Inferior parietal cortex (tissue), 1 donor: ENCODE measurements at regions not wholly inside any gene's neighbourhood (a gene's known extent, or its start where the extent isn't known, plus 50 kb on each side); places are given as distances from the start of the nearest gene placed in this dataset.
A peak's percentile ranks its signal among the peaks of the same experiment; 100 is the strongest.
"Not testable (repeated sequence)": the region's sequence is repeated elsewhere in the genome, so short reads cannot be mapped to it uniquely, and the experiment has no call there.

Source experiments
- DNase-seq: peaks from one replicate; pipeline ENCODE4 v3.0.0-alpha.2; 2016; ENCODE audit errors: extremely low spot score

DNA sequence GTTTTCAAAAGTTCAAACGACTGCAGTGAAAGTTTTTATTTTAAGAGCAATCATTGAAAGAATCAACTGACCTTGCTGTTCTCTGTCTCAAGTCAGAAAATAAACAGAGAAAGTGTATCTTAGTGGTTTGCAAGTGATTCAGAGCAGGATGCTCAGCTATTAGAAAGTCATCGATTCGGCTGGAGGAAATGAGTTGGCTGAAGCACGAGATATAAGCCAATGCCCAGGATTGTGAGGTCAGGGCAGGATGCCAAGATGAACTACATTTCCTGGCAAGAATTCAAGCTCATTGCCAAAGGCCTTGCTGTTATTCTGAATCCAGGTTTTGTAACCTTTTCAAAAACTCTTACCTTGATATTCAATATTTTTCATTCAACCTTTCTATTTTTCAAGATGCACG, 541.4 kb upstream of the BOD1L1 start:
- no peak for DNase-seq

DNA sequence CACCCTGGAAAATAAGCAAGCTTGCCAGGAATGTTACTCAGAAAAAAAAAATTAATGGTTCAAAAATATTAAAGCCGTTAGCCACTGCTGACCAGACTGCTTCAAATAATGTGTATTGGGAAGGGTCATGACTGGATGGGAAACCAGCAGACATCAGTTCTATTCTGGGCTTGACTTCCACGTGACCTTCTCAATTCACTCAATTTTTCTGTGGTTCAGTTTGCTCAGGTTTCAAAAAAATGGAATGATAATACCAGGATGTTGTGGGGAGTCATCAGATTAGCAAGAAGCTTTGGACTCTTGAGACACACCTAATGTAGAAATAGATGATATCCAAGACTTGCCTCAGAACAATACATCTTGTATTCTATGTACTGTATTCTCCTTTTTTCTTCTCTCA, 541.9 kb upstream of the BOD1L1 start:
- DNase-seq, result no peak

DNA sequence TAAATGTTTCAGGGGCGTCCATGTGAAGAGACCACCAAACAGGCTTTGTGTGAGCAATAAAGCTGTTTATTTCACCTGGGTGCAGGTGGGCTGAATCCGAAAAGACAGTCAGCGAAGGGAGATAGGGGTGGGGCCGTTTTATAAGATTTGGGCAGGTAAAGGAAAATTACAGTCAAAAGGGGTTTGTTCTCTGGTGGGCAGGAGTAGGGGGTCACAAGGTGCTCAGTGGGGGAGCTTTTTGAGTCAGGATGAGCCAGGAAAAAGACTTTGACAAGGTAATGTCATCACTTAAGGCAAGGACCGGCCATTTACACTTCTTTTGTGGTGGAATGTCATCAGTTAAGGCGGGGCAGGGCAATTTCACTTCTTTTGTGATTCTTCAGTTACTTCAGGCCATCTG, 542.4 kb upstream of the BOD1L1 start:
- not testable (repeated sequence) for DNase-seq

DNA sequence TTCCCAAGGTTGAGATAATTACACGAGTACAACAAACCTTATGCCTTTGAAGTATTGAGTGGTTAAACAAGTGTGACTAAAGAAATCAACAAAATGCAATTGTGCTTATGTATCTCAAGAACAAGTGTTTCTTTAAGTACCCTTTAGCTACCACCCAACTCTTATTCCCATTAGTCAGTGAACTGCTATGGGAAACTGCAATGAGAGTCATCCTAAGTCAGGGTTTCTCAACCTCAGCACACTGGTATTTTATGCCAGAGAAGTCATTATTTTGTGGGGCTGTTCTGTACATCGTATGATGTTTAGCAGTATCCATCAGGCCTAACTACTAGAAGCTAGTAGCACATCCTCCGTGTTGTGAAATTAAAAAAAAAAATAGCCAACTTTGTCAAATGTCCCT, 549.1 kb upstream of the BOD1L1 start:
- no peak for DNase-seq

DNA sequence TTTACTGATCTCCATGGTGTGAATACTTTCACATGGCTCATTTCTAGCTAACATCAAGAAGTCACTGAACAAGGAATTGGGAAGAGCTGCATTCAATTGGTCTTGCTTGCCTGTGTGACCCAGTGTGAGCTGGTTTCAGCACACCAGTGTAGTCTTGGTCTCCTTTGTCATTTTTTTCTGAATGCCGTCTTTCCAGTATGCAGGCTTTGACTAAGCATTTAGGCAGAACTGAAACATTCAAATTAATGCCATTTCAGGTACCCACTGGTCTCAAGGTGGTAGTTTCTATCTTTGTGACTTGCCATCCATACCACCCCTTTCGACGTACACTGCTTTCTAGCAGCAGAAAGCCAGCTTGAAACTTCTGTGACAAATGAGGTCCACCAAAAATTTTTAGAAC, 550.5 kb upstream of the BOD1L1 start:
- DNase-seq, result no peak

DNA sequence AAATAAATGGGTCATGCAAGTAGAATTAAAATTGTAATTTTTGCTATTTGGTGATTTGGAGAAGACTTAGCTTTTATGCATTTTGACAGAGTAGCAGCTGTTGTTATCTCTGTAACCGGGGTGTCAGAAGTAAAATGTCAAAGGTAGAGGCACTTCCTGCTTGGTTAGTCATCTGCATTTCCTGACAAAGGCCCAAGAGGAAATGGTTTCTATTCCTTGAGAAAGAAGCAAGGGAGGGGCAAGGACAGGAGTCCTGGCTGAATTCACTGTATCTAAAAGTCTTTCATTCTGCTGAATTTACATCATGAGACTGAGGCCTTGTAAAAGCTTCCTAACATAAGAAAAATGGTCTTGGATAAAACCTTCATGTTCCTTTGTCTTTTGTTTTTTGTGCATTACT, 550.9 kb upstream of the BOD1L1 start:
- DNase-seq, result no peak

DNA sequence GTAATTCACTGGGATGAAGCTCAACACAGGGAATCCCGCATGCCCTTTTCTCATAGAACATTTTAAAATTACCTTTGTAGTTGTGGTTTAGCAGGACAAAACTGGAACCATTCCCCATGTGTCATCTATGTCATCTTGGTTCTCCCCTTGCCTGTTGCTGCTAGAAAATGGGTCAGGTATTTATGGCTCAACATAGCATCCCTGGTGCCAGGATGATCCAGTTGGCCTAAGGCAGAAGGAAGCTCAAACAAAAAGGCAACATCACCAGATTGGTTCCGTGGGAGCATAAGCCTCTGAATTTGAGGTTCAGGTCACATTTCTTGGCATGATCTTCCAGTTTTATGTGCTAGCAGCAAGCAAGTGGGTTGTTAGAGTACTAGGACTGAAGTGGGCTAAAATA, 552.6 kb upstream of the BOD1L1 start:
- DNase-seq, result no peak

DNA sequence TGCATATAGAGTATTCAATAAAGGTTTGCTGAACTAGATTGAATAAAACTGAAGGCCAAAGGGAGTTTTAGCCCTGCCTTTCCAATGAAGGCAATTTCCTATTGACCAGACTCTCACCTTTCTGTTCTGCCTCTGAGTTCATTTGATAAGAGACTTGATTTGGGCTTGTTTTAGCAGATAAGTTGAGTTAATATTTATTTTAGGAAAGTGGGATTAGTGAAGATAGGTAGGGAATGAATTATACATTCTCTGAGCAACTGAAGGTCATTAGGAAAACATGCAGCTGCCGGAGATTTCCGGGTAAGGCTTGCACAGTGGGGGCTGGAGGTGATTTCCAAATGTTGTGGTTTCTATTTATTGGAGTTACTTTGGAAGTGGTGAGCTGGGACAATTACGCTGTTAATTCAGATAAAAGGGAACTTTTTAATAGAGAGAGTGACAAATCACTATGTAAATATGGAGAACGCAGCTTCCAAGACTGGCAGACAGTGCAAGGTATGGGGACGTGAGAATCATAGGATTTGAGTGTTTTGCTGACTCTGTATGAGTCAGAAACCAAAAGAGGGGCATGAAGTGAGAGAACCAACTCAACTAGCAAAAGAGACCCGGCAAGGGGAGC, 553.6 kb upstream of the BOD1L1 start:
- no peak for DNase-seq

DNA sequence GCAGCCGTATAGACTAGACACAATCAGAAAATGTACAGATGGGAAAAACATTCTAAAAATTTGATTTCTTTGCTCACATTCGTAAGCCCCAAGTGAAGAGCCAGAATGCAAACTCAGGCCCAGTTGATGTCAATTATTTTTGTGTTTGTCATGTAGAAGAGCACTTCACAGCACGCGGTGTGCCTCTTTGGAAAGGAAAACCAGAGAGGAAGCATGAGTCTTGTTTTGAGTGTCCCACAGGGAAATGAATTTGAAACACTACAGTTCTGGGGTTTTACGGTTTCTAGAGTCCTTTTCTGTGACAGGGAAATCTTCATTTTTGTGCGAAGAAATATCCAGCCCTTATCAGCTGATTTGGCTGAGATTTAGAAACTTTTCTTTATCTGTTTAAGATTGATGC, 554.6 kb upstream of the BOD1L1 start:
- DNase-seq, result no peak

DNA sequence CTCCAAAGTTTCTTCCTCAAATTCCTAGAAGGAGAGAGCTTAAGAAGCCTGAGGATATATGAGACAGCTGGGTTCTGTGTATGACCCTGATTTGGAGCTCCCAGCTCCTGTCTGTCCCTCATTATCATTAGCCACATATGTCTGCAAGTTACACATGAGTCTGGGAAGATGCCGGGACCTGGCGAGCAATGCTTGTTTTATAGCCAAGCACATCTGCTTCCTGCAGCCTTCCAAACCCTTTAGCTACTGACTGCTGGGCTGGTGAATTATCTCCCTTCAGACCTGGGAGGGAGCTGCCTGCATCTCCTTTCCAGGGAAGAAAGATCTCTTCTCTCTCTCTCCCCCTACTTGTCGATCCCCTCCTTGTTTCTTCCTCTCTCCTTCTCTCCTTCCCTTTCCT, 556.7 kb upstream of the BOD1L1 start:
- no peak for DNase-seq

DNA sequence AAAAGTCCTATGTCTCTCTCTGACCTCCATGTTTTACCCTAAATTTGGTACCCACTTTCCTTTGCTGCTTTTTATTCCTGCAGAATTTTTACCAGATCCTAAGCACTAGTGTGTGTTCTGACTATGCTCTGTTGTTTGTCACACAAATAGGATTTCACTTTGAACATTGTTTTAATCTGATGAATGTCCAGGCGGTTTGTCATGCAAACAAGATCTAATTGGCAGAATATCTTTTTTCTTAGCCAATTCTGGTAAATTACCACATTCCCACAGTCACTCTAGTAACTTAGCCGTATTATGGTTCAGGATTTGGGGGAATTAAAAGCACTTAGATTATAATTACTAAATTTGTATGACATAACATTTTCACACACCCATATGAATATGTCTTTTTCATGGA, 557.2 kb upstream of the BOD1L1 start:
- no peak for DNase-seq

DNA sequence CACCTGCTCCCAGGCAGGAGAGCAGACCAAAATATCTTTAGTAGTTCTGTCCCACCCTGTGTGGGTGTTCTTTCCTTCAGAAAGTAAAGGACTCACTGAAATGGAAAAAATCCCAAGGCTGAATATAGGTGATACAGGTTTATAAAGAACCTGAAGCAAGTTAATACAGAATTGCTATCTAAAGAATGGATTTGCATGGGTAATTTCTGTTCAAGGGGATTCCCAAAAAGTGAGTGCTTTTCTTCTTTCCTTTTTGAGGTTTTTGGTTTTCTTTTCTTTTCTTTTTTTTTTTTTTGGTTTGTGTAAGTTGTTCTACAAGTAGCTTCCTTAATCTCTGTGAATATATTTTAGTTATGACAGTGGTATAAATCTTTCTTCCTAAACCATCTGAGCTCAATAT, 560.7 kb upstream of the BOD1L1 start:
- DNase-seq, result no peak

DNA sequence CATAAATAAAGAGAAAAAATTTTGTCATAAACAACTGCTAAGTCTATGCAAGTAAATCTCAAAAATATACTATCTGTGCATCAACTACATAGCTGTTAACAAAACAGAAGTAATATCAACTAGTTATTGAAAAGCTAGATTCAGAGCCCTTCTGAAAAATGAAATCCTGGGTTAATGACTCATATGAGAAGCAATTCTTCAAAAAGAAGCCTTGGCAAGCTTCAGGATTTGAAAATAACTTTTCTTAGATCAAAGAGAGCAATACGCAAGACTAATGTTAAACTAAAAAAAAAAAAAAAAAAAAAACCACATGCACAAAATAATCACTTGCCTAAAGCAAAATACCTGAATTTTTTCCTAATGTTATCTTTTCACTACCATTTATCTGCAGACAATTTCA, 566.1 kb upstream of the BOD1L1 start:
- DNase-seq, result no peak

DNA sequence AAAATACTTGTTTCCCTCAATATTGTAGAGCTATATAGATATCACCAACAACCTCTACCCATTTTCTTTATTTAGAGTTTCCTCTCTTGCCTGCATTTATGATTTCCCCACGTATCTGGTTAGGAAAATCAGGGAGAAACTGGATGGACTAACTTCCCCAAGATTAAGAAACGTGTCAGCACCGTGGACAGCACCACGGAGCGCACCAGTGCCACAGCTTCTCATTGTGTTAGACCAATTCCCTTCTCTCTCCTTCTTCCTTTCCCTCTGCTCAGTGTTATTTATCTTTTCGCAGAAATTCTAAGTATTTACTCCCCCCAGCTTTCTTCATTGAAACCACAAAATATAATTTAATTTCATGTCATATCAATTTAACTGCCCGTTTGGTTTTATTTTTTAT, 568.6 kb upstream of the BOD1L1 start:
- DNase-seq, result no peak

DNA sequence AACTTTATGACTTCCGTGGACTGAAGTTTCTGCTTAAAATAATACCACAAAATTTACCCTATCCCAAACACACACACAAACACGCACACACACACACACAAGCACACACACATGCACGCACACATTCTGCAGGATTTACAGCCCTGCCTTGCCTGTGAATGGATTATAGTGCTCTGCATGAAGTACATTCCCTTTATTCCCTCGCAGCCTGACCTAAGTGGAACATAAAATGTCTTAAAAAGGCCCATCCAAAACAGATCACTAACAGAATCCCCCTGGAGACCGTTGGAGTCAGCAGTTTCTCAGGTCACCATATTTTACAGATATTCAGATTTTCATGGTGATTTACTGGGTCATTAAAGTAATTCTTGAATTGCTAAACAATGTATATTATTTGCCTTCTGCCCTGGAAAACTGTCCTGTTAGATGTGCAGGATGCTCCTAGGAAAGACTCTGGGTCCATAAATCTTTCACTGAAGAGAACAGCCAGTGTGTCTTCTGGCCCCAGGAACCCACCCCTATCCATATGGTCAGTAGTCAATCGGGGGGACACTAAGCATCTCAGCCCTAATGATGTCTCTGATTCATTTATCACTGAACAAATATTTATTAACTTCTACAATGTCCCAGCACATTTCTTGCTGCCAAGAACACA, 587.7 kb upstream of the BOD1L1 start:
- no peak for DNase-seq

DNA sequence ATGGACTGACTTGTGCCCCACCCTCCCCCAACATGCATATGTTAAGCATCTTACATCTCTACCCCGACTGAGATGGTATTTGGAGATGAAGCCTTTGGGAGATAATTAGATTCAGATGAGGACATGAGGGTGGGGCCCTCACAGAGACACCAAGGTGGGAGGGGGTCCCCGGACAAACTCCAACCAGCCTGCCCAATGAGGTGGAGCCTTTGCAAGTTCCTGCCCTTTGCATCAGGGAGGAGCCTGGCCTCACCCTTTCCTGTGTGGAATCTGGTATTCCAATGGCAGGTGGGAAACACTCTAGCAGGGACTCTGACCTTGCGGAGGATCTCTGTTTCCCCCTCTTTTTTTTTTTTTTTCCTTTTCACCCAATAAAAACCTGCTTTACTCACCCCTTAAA, 589.9 kb upstream of the BOD1L1 start:
- no peak for DNase-seq

DNA sequence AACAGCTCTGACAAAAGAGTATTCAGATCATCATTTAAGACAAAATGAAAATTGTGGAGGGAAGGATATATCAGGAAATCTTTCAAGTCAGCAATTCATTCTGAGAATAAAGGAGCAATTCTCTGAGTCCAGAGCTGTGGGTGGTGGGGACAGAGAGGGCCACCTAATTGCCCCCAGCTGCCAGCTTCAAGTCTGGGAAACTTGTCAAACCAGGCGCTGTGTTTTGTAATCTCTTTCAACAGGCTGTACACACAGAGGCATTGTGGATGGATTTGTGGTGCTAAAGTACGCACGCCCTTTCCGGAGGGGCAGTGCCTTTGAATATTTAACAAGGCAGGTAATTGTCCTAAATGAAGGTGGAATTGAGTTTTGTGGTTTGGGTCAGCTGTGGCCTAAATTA, 591.1 kb upstream of the BOD1L1 start:
- peak; percentile 74 for DNase-seq

DNA sequence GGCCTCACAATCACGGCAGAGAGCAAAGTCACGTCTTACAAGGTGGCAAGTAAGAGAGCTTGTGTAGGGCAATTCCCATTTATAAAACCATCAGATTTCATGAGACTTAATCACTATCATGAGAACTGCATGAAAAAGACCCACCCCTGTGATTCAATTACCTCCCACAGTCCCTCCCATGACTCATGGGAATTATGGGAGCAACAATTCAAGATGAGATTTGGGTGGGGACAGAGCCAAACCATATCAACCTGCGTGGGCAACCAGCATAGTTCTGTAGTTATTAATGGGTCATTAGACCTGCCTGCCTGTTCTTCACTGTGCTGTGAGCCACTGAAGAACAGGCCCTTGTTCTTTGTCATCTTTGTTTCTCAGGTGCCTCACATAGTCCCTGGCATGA, 593.7 kb upstream of the BOD1L1 start:
- no peak for DNase-seq

DNA sequence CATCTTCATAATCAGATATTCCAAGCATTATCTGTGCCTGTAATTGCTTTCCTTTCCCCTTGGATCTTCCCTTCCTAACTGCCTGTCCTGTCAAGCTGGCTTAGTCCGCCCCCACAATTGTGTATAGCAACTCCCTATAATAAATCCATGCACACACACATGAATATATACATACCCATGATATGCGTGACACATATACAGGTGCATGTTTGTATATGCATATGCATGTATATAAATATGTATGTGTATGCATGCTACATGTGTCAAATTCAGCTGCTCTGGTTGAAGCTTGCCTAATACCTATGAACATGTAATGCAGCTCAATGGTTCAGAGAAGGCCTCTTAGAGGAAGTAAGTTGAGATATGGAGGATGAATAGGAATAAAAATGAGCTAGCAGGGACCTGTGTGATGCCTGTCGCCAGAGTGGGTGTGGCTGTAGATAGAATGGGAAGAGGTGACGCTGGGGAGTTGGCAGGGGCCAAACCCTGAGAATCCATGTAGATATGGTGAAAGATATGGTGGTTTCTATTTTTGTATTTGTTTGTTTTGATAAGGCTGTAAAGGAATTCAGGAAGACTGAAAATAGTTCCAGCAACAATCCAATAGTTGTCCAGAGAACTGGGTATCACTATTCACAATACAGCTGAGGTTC, 595.0 kb upstream of the BOD1L1 start:
- DNase-seq, result no peak

DNA sequence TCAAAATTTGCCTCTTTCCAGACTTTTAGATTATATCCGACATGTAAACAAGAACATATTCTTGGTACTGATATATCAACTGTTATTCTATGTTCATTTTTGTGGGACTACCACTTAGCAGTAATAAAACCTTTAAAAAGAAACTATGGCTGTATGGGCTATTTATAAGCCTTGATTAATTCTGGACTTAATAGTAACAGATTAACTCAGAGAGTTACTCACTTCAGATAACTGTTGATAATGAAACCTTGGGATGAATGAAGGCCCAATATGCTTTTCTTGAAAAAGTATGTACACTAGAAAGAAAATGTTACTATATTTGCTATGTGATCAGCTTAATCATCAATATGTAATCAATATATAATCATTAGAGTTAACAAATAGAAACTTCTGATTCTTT, 595.9 kb upstream of the BOD1L1 start:
- no peak for DNase-seq

DNA sequence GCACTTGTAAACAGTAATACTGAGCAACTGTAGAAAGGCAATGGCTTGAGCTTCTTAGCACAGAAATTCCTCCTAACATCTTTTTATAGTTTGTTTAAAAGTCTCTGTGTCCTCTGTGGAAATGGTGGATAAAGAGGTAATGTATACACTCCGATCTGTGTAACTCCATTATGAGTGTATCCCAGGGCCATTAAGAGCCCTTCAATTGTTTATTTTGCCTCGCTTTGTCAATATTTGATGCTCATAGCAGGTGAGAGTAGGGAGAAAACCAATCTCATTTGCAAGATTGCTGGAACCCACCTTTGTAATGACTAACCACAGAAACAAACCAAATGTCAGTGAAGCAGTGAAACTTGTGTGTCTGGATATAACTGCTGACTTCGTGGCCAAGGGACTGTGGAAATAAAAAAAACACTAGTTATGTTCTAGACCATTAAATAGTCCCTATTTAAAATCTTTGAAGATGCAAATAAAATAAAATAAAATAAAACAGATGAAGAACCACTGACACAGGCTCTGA, 598.2 kb upstream of the BOD1L1 start:
- no peak for DNase-seq

DNA sequence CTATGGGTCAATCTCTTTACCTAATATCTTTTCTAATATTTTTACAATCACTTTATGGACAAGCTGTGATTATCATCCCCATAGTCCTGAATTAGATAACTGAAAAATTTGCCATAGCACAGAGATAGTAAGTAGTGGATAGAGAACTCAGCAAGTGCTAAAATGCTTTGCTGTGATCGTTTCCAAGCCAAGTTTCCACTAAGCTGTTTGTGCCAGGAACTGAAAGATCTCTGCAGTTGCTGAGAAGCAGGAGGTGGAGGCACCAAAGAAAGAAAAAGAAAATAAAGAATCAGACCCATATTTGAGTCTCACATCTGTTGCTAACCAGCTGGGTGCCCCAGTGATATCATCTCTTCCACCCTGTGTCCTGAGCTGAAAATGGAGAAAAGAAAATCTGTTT, 605.6 kb upstream of the BOD1L1 start:
- DNase-seq, result peak; percentile 58

DNA sequence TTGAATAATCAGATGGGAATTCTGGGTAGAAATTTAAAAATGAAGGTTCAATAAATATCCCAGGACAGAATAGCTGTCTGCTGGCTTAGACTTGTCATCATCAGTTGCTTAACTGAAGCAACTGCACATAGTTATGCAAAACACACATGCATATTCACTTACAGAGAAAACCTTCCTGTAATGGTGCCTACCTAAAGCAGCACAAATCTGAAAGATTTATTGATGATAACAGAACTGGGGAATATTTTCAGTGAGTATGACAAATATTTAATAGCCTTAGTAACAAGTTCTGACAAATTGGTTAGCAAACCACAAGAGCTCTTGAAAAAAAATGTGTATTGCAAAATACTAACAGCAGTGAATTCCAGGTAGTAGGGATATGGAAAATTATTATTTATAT, 606.8 kb upstream of the BOD1L1 start:
- DNase-seq, result no peak
